PC-9 (cell line): ENCODE measurements at regions not wholly inside any gene's neighbourhood (a gene's known extent, or its start where the extent isn't known, plus 50 kb on each side); places are given as distances from the start of the nearest gene placed in this dataset.

Experiments
- BruUV-seq: library from RNA; stranded (reverse); fragments of 400-500 nt; replicated peaks from 2 replicates; lab custom pipeline; 2021; lab: Mats Ljungman, UMichigan
- CTCF ChIA-PET: fragments of 300-600 bp; sonication (Branson Sonifier 250); formaldehyde crosslinking; loops from one replicate; lab custom pipeline; 2022; ENCODE audit warnings: antibody characterized with exemption; lab: Charles Lee
- POLR2A ChIA-PET: fragments of 300-600 bp; sonication (Branson Sonifier 250); formaldehyde crosslinking; loops from one replicate; lab custom pipeline; 2022; ENCODE audit warnings: antibody characterized with exemption; ENCODE audit not compliant: unreplicated experiment; lab: Charles Lee
- DNase-seq, 2 experiments: peaks; one replicate each; pipeline versions ENCODE4 v3.0.0 to v3.0.0-alpha.2; 2015 to 2022; ENCODE audit warnings: mixed read lengths in 1 of 2
- H2AFZ ChIP-seq: fragments of 200-600 bp; sonication (generic); 2 replicates; pipeline ENCODE4 v1.8.1; 2017; ENCODE audit warnings: antibody characterized with exemption
- H3F3A ChIP-seq: fragments of 200-600 bp; sonication (generic); 2 replicates; pipeline ENCODE4 v1.8.1; 2017; ENCODE audit warnings: antibody characterized with exemption, mild to moderate bottlenecking, low read depth; ENCODE audit not compliant: insufficient read depth
- H3K27ac ChIP-seq: fragments of 200-600 bp; sonication (generic); 2 replicates; pipeline ENCODE4 v1.6.1; 2016; ENCODE audit warnings: mixed run types
- H3K27me3 ChIP-seq: fragments of 200-600 bp; sonication (generic); 2 replicates; pipeline ENCODE4 v1.6.1; 2016; ENCODE audit warnings: low read depth, mixed run types; ENCODE audit not compliant: insufficient read depth
- H3K36me3 ChIP-seq: fragments of 200-600 bp; sonication (generic); 2 replicates; pipeline ENCODE4 v1.6.1; 2016; ENCODE audit warnings: low read depth, mixed run types
- H3K4me1 ChIP-seq: fragments of 200-600 bp; sonication (generic); replicated peaks from 2 replicates; pipeline ENCODE4 v1.6.1; 2016; ENCODE audit warnings: mixed run types; ENCODE audit not compliant: insufficient read depth
- H3K4me2 ChIP-seq: fragments of 200-600 bp; sonication (generic); 2 replicates; pipeline ENCODE4 v1.6.1; 2017; ENCODE audit warnings: mixed run types
- H3K4me3 ChIP-seq: fragments of 200-600 bp; sonication (generic); 2 replicates; pipeline ENCODE4 v1.6.1; 2016; ENCODE audit warnings: mixed run types
- H3K79me2 ChIP-seq: fragments of 200-600 bp; sonication (generic); 2 replicates; pipeline ENCODE4 v1.6.1; 2017; ENCODE audit warnings: low read depth, mixed run types
- H3K9me2 ChIP-seq: fragments of 200-600 bp; sonication (generic); 2 replicates; pipeline ENCODE4 v1.8.1; 2017; ENCODE audit warnings: mild to moderate bottlenecking; ENCODE audit not compliant: insufficient read depth
- H3K9me3 ChIP-seq: fragments of 200-600 bp; sonication (generic); 2 replicates; pipeline ENCODE4 v1.8.1; 2016; ENCODE audit warnings: low read depth; ENCODE audit not compliant: insufficient read depth
- H4K20me1 ChIP-seq: fragments of 200-600 bp; sonication (generic); 2 replicates; pipeline ENCODE4 v1.8.1; 2017; ENCODE audit not compliant: insufficient read depth
- CTCF ChIP-seq: fragments of 200-600 bp; sonication (generic); conservative IDR thresholded peaks from 2 replicates; pipeline ENCODE4 v1.6.1; 2017; ENCODE audit warnings: mixed run types, antibody characterized with exemption, mild to moderate bottlenecking, moderate library complexity
- EZH2 ChIP-seq: fragments of 200-600 bp; sonication (generic); IDR thresholded peaks from 2 replicates; pipeline ENCODE4 v1.8.0; 2017; ENCODE audit warnings: antibody characterized with exemption, low read depth
- intact Hi-C: fragments of 100-400 bp; cut with micrococcal nuclease; formaldehyde crosslinking; loops from one replicate; pipeline ENCODE4 v1.10.0; 2022; ENCODE audit not compliant: unreplicated experiment

GRCh38 chr1:199083680-199084079 is 444.8 kb downstream of the PTPRC start:
- no peaks in the 10 kb centered on the region for H3F3A ChIP-seq
- intact Hi-C loops, result no loop called here
- no peaks in the 10 kb centered on the region for H4K20me1 ChIP-seq
- H3K9me3 ChIP-seq, result no peaks in the 10 kb centered on the region
- H3K4me2 ChIP-seq, result no peak overlapping the region
- ChIA-PET CTCF (no interaction called here), POLR2A (no interaction called here)
- H3K36me3 ChIP-seq, result no peaks in the 10 kb centered on the region
- H3K4me1 ChIP-seq, result no peaks in the 10 kb centered on the region
- H3K27me3 ChIP-seq, result no peaks in the 10 kb centered on the region
- no TSS peak for BruUV-seq
- no peak overlapping the region for H3K4me3 ChIP-seq
- H3K27ac ChIP-seq, result no peak overlapping the region
- H2AFZ ChIP-seq, result no peak overlapping the region
- no peaks in the 10 kb centered on the region for H3K9me2 ChIP-seq
- H3K79me2 ChIP-seq, result no peaks in the 10 kb centered on the region
- DNase-seq, result no peak
- TF ChIP-seq CTCF (no peak), EZH2 (no peak)

- intact Hi-C loops, result no loop called here
- ChIA-PET CTCF (no interaction called here), POLR2A (no interaction called here)
- no peak for DNase-seq
- Histone ChIP-seq H2AFZ (peak overlapping the region; percentile 62), H3F3A (no peaks in the 10 kb centered on the region), H3K9me3 (no peaks in the 10 kb centered on the region), H3K27ac (no peak overlapping the region), H3K36me3 (no peaks in the 10 kb centered on the region), H3K4me1 (no peaks in the 10 kb centered on the region), H3K79me2 (no peaks in the 10 kb centered on the region), H3K27me3 (no peaks in the 10 kb centered on the region), H3K4me2 (no peak overlapping the region), H3K4me3 (no peak overlapping the region), H3K9me2 (no peaks in the 10 kb centered on the region; the same call in 1 of the 2 replicates), H4K20me1 (no peaks in the 10 kb centered on the region)
- no peak for TF ChIP-seq CTCF
- TF ChIP-seq EZH2, result no peak
- BruUV-seq, result no TSS peak
Measured at GRCh38 chr1:199084293-199084692, 445.5 kb downstream of the PTPRC start.

- intact Hi-C loops, result no loop called here
- H3K4me3 ChIP-seq, result no peak overlapping the region
- no peaks in the 10 kb centered on the region for H3K4me1 ChIP-seq
- H2AFZ ChIP-seq, result 0 out of 2 replicates have a peak overlapping the region, but pooled peaks have one; percentile 9
- TF ChIP-seq CTCF (no peak), EZH2 (no peak)
- ChIA-PET POLR2A (no interaction called here), CTCF (no interaction called here)
- H4K20me1 ChIP-seq, result no peaks in the 10 kb centered on the region
- H3K9me2 ChIP-seq, result no peaks in the 10 kb centered on the region; the same call in 1 of the 2 replicates
- no peaks in the 10 kb centered on the region for H3F3A ChIP-seq
- no peaks in the 10 kb centered on the region for H3K79me2 ChIP-seq
- H3K27ac ChIP-seq, result no peak overlapping the region
- H3K27me3 ChIP-seq, result no peaks in the 10 kb centered on the region
- no peaks in the 10 kb centered on the region for H3K9me3 ChIP-seq
- no TSS peak for BruUV-seq
- DNase-seq, result no peak
- H3K4me2 ChIP-seq, result no peak overlapping the region
- no peaks in the 10 kb centered on the region for H3K36me3 ChIP-seq
Measured at GRCh38 chr1:199085903-199086302, 447.1 kb downstream of the PTPRC start.
